Common myeloid progenitor, CD34-positive (primary cell): ENCODE measurements at regions not wholly inside any gene's neighbourhood (a gene's known extent, or its start where the extent isn't known, plus 50 kb on each side); places are given as distances from the start of the nearest gene placed in this dataset.

Experiments
- CTCF ChIA-PET: fragments of 350-600 bp; sonication (Branson Sonifier 250); formaldehyde crosslinking; loops from one replicate; lab custom pipeline; 2021; ENCODE audit warnings: antibody characterized with exemption; lab: Charles Lee
- POLR2A ChIA-PET: fragments of 350-600 bp; sonication (Branson Sonifier 250); formaldehyde crosslinking; loops from one replicate; lab custom pipeline; 2021; ENCODE audit warnings: antibody characterized with exemption; lab: Charles Lee
- DNase-seq, 3 donors: peaks; one replicate each; pipeline versions ENCODE4 v3.0.0 to v3.0.0-alpha.2; 2013
- H3K27ac ChIP-seq, 2 experiments: 1 replicate in 1 of 2; 2 replicates in 1 of 2; pipeline ENCODE4 v1.7.0; 2013; ENCODE audit warnings: inconsistent platforms in 2 of 2, low read length in 2 of 2, mild to moderate bottlenecking in 2 of 2, low read depth in 1 of 2, moderate library complexity in 1 of 2; ENCODE audit not compliant: severe bottlenecking in 2 of 2, insufficient read depth in 1 of 2, poor library complexity in 1 of 2
- H3K27me3 ChIP-seq, 5 experiments: replicated peaks in 2 of 5; 1 replicate in 3 of 5; 2 replicates in 2 of 5; pipeline versions ENCODE4 v1.6.1 to v1.7.0; 2013; ENCODE audit warnings: low read length in 4 of 5, mild to moderate bottlenecking in 2 of 5, moderate library complexity in 2 of 5, inconsistent platforms in 1 of 5; ENCODE audit not compliant: insufficient read depth in 5 of 5, control insufficient read depth in 4 of 5
- H3K36me3 ChIP-seq, 4 experiments: 1 replicate in 2 of 4; 2 replicates in 2 of 4; pipeline versions ENCODE4 v1.6.1 to v1.7.0; 2013; ENCODE audit warnings: low read length in 3 of 4, control low read depth in 1 of 4, mild to moderate bottlenecking in 1 of 4; ENCODE audit not compliant: control insufficient read depth in 4 of 4, insufficient read depth in 4 of 4
- H3K4me1 ChIP-seq, 4 experiments: 1 replicate in 3 of 4; 2 replicates in 1 of 4; pipeline versions ENCODE4 v1.6.1 to v1.7.1; 2013; ENCODE audit warnings: low read length in 3 of 4, mild to moderate bottlenecking in 3 of 4, control low read depth in 1 of 4, inconsistent platforms in 1 of 4, moderate library complexity in 1 of 4; ENCODE audit not compliant: control insufficient read depth in 4 of 4, insufficient read depth in 4 of 4; ENCODE audit errors: control extremely low read depth in 1 of 4
- H3K4me3 ChIP-seq, 7 experiments: 1 replicate in 4 of 7; 2 replicates in 3 of 7; pipeline versions ENCODE4 v1.5.1 to v1.7.0; 2013; ENCODE audit warnings: mild to moderate bottlenecking in 7 of 7, low read length in 6 of 7, moderate library complexity in 6 of 7, inconsistent platforms in 2 of 7, low read depth in 2 of 7, control low read depth in 1 of 7; ENCODE audit not compliant: insufficient read depth in 4 of 7, control insufficient read depth in 1 of 7; ENCODE audit errors: extremely low read depth in 1 of 7
- H3K9me3 ChIP-seq, 5 experiments: 1 replicate in 4 of 5; 2 replicates in 1 of 5; pipeline versions ENCODE4 v1.6.1 to v1.7.1; 2013; ENCODE audit warnings: low read length in 4 of 5, mild to moderate bottlenecking in 2 of 5, inconsistent platforms in 1 of 5, low read depth in 1 of 5, moderate library complexity in 1 of 5; ENCODE audit not compliant: control insufficient read depth in 4 of 5, insufficient read depth in 2 of 5; ENCODE audit errors: control extremely low read depth in 1 of 5
- WGBS: methylation state at CpG from one replicate; pipeline ENCODE4 v1.1.5; 2013; ENCODE audit not compliant: insufficient coverage; 5-methylcytosine and 5-hydroxymethylcytosine counted together

DNA sequence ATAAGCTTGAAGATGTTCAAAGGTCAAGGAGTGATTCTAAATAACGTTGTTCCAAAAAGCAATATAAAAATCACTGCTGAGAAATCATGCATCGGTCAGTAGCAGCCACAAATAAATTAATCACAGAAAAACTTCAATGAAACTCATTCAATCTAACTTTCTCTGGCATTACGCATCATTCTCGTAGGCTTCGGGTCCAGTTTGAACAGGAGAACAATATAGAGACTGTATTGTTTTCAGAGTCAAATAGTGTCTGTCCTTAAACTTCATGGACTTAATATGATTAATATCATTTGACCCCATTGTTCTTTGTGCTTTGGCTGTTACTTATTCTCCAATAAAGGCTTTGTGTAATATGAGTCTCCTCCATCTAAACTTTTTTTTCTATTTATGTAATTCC is 200.4 kb downstream of the C6orf118 start:
- ChIA-PET CTCF (no interaction called here), POLR2A (no interaction called here)
- H3K36me3 ChIP-seq = no peaks in the 10 kb centered on the region
- no peak overlapping the region for H3K4me3 ChIP-seq
- 100% methylated on average over 3 of the region's 5 CpGs for WGBS
- DNase-seq = no peak
- no peaks in the 10 kb centered on the region for H3K4me1 ChIP-seq
- no peak overlapping the region for H3K27ac ChIP-seq
- peaks cover 0 to 4% (median 0%) of the 10 kb centered on the region in 5 experiments for H3K9me3 ChIP-seq
- H3K27me3 ChIP-seq = no peaks in the 10 kb centered on the region

- Histone ChIP-seq H3K36me3 (no peaks in the 10 kb centered on the region), H3K9me3 (peaks cover 0 to 9% (median 0%) of the 10 kb centered on the region in 5 experiments), H3K27me3 (no peaks in the 10 kb centered on the region), H3K4me1 (no peaks in the 10 kb centered on the region), H3K4me3 (no peak overlapping the region), H3K27ac (no peak overlapping the region)
- WGBS = 100% methylated on average over 2 of the region's 2 CpGs
- no peak for DNase-seq
- POLR2A ChIA-PET = no interaction called here
- CTCF ChIA-PET = no interaction called here
Measured at GRCh38 chr6:165106261-165106660, 203.1 kb downstream of the C6orf118 start.

GRCh38 chr6:165098165-165098564 is 211.2 kb downstream of the C6orf118 start:
- Histone ChIP-seq H3K4me3 (no peak overlapping the region), H3K27me3 (no peaks in the 10 kb centered on the region), H3K9me3 (peaks cover 0 to 34% (median 5%) of the 10 kb centered on the region in 5 experiments), H3K4me1 (no peaks in the 10 kb centered on the region), H3K36me3 (no peaks in the 10 kb centered on the region), H3K27ac (no peak overlapping the region)
- 100% methylated on average over 3 of the region's 4 CpGs for WGBS
- DNase-seq = no peak
- CTCF ChIA-PET = no interaction called here
- POLR2A ChIA-PET = no interaction called here

DNA sequence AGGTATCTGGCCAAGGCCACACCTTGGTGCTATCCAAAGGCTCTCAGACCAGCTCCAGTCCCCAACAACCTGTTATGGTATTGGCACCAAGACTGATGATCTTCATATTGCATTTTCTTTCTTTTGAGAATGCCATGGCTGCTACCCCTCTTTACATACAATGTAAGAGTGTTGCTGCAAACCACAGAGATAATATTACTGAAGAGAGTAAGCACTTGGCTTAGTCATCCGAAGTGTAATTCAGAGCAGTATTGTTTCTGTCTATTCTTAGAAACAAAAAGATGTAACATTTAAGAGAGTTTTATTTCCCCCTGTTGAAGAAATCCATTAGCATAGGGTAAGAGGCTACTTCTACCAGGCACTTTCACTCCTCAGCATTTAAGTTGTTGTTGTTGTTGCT is 212.5 kb downstream of the C6orf118 start:
- CTCF ChIA-PET = no interaction called here
- DNase-seq = no peak
- Histone ChIP-seq H3K4me3 (no peak overlapping the region), H3K4me1 (no peaks in the 10 kb centered on the region), H3K27ac (no peak overlapping the region), H3K27me3 (no peaks in the 10 kb centered on the region), H3K36me3 (no peaks in the 10 kb centered on the region), H3K9me3 (peaks cover 0 to 25% (median 5%) of the 10 kb centered on the region in 5 experiments)
- POLR2A ChIA-PET = no interaction called here
- WGBS = no CpG with 5 or more reads among the region's 1 CpG

- Histone ChIP-seq H3K4me1 (no peaks in the 10 kb centered on the region), H3K4me3 (no peak overlapping the region), H3K27me3 (no peaks in the 10 kb centered on the region), H3K36me3 (no peaks in the 10 kb centered on the region), H3K27ac (no peak overlapping the region), H3K9me3 (peaks cover 0 to 25% (median 5%) of the 10 kb centered on the region in 5 experiments)
- ChIA-PET POLR2A (no interaction called here), CTCF (no interaction called here)
- DNase-seq = no peak
- WGBS = 90% methylated on average over 4 of the region's 5 CpGs
Measured at GRCh38 chr6:165096209-165096608, 213.2 kb downstream of the C6orf118 start.

GRCh38 chr6:165092881-165093595 is 216.4 kb downstream of the C6orf118 start:
- 99% methylated on average over 5 of the region's 6 CpGs for WGBS
- Histone ChIP-seq H3K9me3 (peaks cover 0 to 8% (median 0%) of the 10 kb centered on the region in 5 experiments), H3K4me1 (no peaks in the 10 kb centered on the region), H3K36me3 (no peaks in the 10 kb centered on the region), H3K4me3 (no peak overlapping the region), H3K27me3 (no peaks in the 10 kb centered on the region), H3K27ac (no peak overlapping the region)
- no peak for DNase-seq
- ChIA-PET CTCF (no interaction called here), POLR2A (no interaction called here)

DNA sequence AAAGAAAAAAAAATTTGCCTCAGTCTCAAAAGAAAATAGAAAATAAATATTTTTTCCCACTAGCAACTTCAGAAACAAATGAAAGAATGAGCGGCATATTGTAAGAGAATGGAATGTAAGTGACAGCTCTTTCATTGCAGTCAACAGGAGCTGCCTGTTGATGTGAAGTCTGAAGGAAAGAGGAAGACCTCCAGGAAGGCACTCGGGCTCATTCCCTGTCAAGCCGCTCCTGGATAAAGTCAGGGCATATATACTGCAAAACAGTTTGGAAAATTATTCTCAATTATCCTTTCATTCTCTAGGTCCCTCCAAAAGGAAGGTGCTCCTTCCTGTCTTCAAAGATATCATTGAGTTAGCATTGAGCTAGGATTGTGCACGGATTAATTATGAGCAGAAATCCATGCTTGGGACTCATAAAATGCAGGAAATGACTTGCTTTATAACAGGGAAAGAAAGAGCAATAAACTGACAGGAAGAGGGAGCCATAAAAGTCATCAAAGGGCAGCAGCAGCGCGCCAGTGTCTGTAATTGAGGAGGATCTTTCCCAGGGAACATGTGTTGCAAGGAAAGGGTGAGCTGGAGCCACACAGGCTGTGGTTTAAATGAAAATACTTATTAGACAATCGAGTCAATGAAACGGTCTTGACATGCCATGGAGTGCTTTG is 218.2 kb downstream of the C6orf118 start:
- H3K36me3 ChIP-seq = no peaks in the 10 kb centered on the region
- H3K4me1 ChIP-seq = no peaks in the 10 kb centered on the region
- no peaks in the 10 kb centered on the region for H3K27me3 ChIP-seq
- ChIA-PET POLR2A (no interaction called here), CTCF (no interaction called here)
- H3K4me3 ChIP-seq = no peak overlapping the region
- H3K9me3 ChIP-seq = peaks cover 0 to 8% (median 0%) of the 10 kb centered on the region in 5 experiments
- no peak for DNase-seq
- 28% methylated on average over 6 of the region's 8 CpGs for WGBS
- no peak overlapping the region for H3K27ac ChIP-seq
